ENCODE measurements at regions not wholly inside any gene's neighbourhood (a gene's known extent, or its start where the extent isn't known, plus 50 kb on each side); places are given as distances from the start of the nearest gene placed in this dataset.

GRCh38 chr18:25464227-25464626, 112.3 kb upstream of the ZNF521 start:
- TF ChIP-seq CTCF (conservative IDR thresholded peaks at IDR 0.05; ENCODE audit: control insufficient read depth, insufficient read depth, low read depth, low read length) = no peak
- no peak overlapping the region for H3K4me3 ChIP-seq (ENCODE audit: control insufficient read depth, low read depth, low read length)
- DNase-seq (ENCODE audit: low read depth) = peak; percentile 51

- TF ChIP-seq CTCF (conservative IDR thresholded peaks at IDR 0.05; ENCODE audit: control insufficient read depth, insufficient read depth, low read depth, low read length) = no peak
- no peak overlapping the region for H3K4me3 ChIP-seq (ENCODE audit: control insufficient read depth, low read depth, low read length)
- no peak for DNase-seq (ENCODE audit: low read depth)
Observed at GRCh38 chr18:25463726-25464125, 111.8 kb upstream of the ZNF521 start.

GRCh38 chr18:25459814-25460213, 107.8 kb upstream of the ZNF521 start:
- no peak overlapping the region for H3K4me3 ChIP-seq (ENCODE audit: control insufficient read depth, low read depth, low read length)
- DNase-seq (ENCODE audit: low read depth) = peak; percentile 5
- no peak for TF ChIP-seq CTCF (conservative IDR thresholded peaks at IDR 0.05; ENCODE audit: control insufficient read depth, insufficient read depth, low read depth, low read length)

DNA sequence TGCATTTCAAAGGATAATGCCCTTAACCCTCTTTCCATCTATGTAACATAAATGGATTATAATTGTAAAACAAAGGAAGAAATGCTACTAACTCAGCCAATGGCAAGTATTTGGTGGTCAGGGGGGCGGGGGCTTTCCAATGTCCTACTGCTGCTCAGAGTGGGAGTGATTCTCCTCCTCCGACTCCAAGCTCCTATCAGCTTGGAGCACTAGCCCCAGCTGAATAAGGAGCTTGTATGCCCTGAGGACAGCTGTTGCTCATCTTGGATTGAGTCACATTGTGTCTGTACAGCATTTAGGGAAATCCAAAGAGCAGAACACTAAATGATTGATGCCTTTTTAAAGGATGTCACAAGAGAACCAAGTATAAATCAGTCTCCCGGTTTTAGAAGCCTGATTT, 105.6 kb upstream of the ZNF521 start:
- no peak for TF ChIP-seq CTCF (conservative IDR thresholded peaks at IDR 0.05; ENCODE audit: control insufficient read depth, insufficient read depth, low read depth, low read length)

GRCh38 chr18:25457126-25457525, 105.2 kb upstream of the ZNF521 start:
- H3K4me3 ChIP-seq (ENCODE audit: control insufficient read depth, low read depth, low read length) = no peak overlapping the region
- no peak for TF ChIP-seq CTCF (conservative IDR thresholded peaks at IDR 0.05; ENCODE audit: control insufficient read depth, insufficient read depth, low read depth, low read length)
- DNase-seq (ENCODE audit: low read depth) = no peak

More for the DNA sequence above, 105.6 kb upstream of the ZNF521 start:
- H3K4me3 ChIP-seq (ENCODE audit: control insufficient read depth, low read depth, low read length) = no peak overlapping the region
- peak; percentile 44 for DNase-seq (ENCODE audit: low read depth)

DNA sequence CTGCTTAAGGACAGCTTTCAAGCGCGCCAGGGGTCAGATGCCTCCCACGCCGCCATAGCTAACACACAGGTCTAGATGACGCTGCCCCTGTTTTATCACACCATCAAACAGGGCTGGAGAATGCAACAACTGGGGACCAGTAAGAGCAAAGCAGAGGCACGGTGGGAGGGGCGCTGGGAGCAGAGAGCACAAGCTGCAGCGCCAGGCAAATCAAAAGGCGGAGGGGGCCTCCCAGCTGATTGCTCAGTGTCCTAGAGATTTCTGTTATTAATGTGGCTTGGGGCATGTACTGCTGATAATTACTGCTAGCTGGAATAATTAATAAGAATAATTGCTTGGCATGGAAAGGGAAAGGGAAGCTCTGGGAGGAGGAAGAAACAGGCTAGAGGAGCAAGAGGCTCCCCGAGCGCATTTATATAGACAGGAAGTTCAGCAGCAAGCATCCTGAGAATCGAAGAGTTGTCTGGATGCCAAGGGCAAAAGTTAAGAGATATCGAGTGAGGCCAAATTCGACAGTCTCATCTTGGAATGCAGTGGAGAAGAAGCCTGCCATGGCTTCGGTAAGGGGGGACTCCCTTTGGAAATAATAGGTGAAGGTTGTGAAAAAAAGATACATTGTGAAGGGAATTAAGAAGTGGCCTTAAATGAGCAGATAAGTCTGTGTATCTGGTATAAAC, 104.5 kb upstream of the ZNF521 start:
- no peak for TF ChIP-seq CTCF (conservative IDR thresholded peaks at IDR 0.05; ENCODE audit: control insufficient read depth, insufficient read depth, low read depth, low read length)
- DNase-seq (ENCODE audit: low read depth) = no peak
- no peak overlapping the region for H3K4me3 ChIP-seq (ENCODE audit: control insufficient read depth, low read depth, low read length)

GRCh38 chr18:25455646-25456045, 103.7 kb upstream of the ZNF521 start:
- no peak for DNase-seq (ENCODE audit: low read depth)
- no peak for TF ChIP-seq CTCF (conservative IDR thresholded peaks at IDR 0.05; ENCODE audit: control insufficient read depth, insufficient read depth, low read depth, low read length)
- H3K4me3 ChIP-seq (ENCODE audit: control insufficient read depth, low read depth, low read length) = no peak overlapping the region

All from fibroblast of mammary gland (primary cell).